Aorta (tissue), 5 donors: ENCODE measurements at regions not wholly inside any gene's neighbourhood (a gene's known extent, or its start where the extent isn't known, plus 50 kb on each side); places are given as distances from the start of the nearest gene placed in this dataset.

Source experiments
- ATAC-seq: fragments of 200-7000 bp; cut with Tn5 transposase; one replicate; pipeline ENCODE4 v1.9.1; 2022; ENCODE audit warnings: moderate library complexity; ENCODE audit not compliant: low FRiP score
- DNase-seq, 2 donors: peaks; one replicate each; pipeline ENCODE4 v3.0.0-alpha.2; 2020
- H3K27ac ChIP-seq, 2 donors: one replicate each; pipeline ENCODE4 v1.5.1; 2013; ENCODE audit warnings: low read length in 2 of 2, mild to moderate bottlenecking in 2 of 2, moderate library complexity in 2 of 2, control low read depth in 1 of 2, inconsistent platforms in 1 of 2, low read depth in 1 of 2
- H3K27me3 ChIP-seq, 2 donors: one replicate each; pipeline ENCODE4 v1.6.1; 2013; ENCODE audit warnings: control low read depth in 1 of 2, low read length in 1 of 2, mild to moderate bottlenecking in 1 of 2, moderate library complexity in 1 of 2; ENCODE audit not compliant: insufficient read depth in 2 of 2, control insufficient read depth in 1 of 2
- H3K36me3 ChIP-seq, 2 donors: one replicate each; pipeline ENCODE4 v1.6.1; 2013; ENCODE audit warnings: control low read depth in 1 of 2, low read length in 1 of 2, mild to moderate bottlenecking in 1 of 2; ENCODE audit not compliant: insufficient read depth in 2 of 2, control insufficient read depth in 1 of 2
- H3K4me1 ChIP-seq, 2 donors: one replicate each; pipeline ENCODE4 v1.6.1; 2013; ENCODE audit warnings: low read length in 2 of 2, control low read depth in 1 of 2, mild to moderate bottlenecking in 1 of 2, moderate library complexity in 1 of 2; ENCODE audit not compliant: insufficient read depth in 2 of 2, control insufficient read depth in 1 of 2
- H3K4me3 ChIP-seq, 2 donors: one replicate each; pipeline ENCODE4 v1.5.1; 2013; ENCODE audit warnings: low read length in 2 of 2, control low read depth in 1 of 2, mild to moderate bottlenecking in 1 of 2
- H3K9me3 ChIP-seq: one replicate; pipeline ENCODE4 v1.6.1; 2013; ENCODE audit warnings: mild to moderate bottlenecking, low read length; ENCODE audit not compliant: control insufficient read depth
- WGBS, 2 donors: extraction: QIAGEN DNeasy Blood & Tissue Kit; methylation state at CpG; one replicate each; pipeline ENCODE4 v1.1.7; 2013; 5-methylcytosine and 5-hydroxymethylcytosine counted together
- intact Hi-C, 2 donors: fragments of 100-400 bp; cut with DNase I; formaldehyde crosslinking; loops; one replicate each; pipeline versions ENCODE4 v1.14.2 to v1.15.0; 2022
- donor health status: healthy with polysubstance abuse.
- donor health status: Bipolar disorder and iron deficiency.
- donor health status: DM: no; HTN: no; CAD: no.
- donor health status: DM: no; HTN: no; CAD: no.
- donor health status: DM: yes; HTN: yes; CAD: no.

DNA sequence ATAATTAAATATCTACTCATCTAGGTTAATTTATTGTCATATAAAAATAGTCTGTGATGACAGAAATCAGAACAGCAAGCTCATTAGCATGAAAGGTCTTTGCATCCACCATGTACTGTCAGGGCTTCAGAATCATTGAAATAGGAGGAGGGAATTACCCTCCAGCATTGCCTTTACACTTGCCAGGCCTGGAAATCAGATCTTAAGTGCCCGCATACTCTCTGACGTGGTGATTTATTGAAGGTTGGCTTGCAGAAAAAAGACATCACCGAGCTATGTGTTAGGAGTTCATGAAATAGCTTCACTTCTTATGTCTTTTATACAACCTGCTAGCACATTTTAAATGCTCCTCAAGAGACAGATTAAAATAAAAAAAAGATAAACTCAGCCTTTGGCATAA is 661.7 kb upstream of the SLITRK1 start:
- H3K4me1 ChIP-seq = no peaks in the 10 kb centered on the region
- ATAC-seq (no peak), DNase-seq (no peak)
- H3K27ac ChIP-seq = no peak overlapping the region
- no peaks in the 10 kb centered on the region for H3K36me3 ChIP-seq
- no peak overlapping the region for H3K4me3 ChIP-seq
- H3K27me3 ChIP-seq = no peaks in the 10 kb centered on the region
- no peaks in the 10 kb centered on the region for H3K9me3 ChIP-seq
- intact Hi-C loops = no loop called here
- WGBS, 2 donors = 84 to 93% methylated on average over 3 of the region's 3 CpGs

DNA sequence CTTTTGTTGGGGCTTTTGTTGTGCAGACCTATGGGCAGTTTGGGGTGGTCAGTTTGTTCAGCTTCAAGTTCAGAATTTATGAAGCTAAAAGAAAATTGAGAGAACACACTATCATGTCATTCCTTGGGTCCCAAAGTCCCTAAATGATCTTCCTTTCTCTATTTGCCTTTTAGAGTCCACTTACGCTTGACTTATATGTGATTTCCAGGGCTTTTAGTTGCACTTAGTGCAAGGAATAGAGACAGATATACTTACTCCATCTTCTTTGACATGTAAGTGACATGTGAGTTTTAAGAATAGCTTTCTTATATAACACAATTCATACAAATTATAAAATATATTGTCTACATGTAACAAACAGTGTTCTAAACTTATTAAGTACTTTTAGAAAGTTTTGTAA is 660.1 kb upstream of the SLITRK1 start:
- WGBS, 2 donors = 56 to 100% methylated on average over 1 of the region's 1 CpG
- DNase-seq = no peak
- intact Hi-C loops = no loop called here

DNA sequence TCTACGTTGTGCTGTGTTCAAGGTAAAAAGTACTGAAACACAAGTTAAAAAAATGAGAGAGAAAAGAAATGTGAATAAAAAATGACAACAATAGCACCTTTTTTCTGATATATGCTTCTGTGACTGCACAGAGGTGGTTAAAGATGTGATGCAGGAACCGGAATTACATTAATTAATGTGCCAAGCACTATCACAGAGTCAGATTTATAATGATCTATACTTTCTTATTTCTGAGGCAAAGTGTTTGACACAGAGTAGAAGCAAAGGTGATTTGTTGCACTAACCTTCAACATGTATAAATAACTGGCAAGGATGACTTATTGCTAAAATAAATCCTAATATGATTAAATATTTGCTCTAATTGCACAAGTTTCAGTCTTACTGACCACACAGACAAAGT is 654.6 kb upstream of the SLITRK1 start:
- no peaks in the 10 kb centered on the region for H3K9me3 ChIP-seq
- no peak overlapping the region for H3K27ac ChIP-seq
- no peaks in the 10 kb centered on the region for H3K27me3 ChIP-seq
- WGBS, 2 donors = 89 to 94% methylated on average over 2 of the region's 2 CpGs
- no peaks in the 10 kb centered on the region for H3K36me3 ChIP-seq
- H3K4me3 ChIP-seq = no peak overlapping the region
- intact Hi-C loops = no loop called here
- no peaks in the 10 kb centered on the region for H3K4me1 ChIP-seq
- DNase-seq (no peak), ATAC-seq (no peak)

More for the DNA sequence above, 660.1 kb upstream of the SLITRK1 start:
- Histone ChIP-seq H3K4me1 (no peaks in the 10 kb centered on the region), H3K36me3 (no peaks in the 10 kb centered on the region), H3K27ac (no peak overlapping the region), H3K27me3 (no peaks in the 10 kb centered on the region), H3K4me3 (no peak overlapping the region), H3K9me3 (no peaks in the 10 kb centered on the region)
- ATAC-seq = no peak

DNA sequence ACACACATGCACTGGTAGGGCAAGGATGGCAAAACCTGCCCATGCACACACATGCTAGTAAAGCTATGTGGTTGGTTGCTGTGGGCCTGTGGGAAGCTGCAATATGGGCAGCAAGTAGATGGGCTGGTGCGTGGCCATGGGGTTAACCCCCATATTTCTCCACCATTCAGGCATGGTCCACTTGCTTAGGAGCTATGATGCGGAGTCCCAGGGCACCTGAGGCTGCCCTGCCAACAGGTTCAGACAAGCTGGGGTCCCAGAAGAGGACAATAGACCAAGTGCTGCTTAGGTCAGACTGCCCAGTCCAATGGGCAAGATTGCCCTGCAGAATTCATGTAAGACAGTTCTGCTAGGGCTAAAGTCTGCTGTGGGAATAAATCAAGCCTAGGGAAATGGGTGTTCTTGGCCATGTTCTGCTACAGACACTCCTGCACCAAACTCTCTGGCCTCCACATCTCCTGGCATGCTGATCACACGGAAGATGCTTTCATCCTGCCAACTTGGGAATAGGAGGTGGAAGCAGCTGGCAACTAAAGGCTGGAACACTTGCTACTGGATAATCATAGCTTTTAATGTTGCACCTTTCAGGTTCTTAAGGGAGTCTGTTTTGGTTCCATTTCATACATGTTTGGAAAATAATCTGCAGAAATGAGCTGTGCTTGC is 646.3 kb upstream of the SLITRK1 start:
- H3K27me3 ChIP-seq = no peaks in the 10 kb centered on the region
- WGBS, 2 donors = 89 to 91% methylated on average over 3 of the region's 3 CpGs
- no peaks in the 10 kb centered on the region for H3K9me3 ChIP-seq
- no peak overlapping the region for H3K27ac ChIP-seq
- DNase-seq (no peak), ATAC-seq (no peak)
- no peaks in the 10 kb centered on the region for H3K36me3 ChIP-seq
- intact Hi-C loops = no loop called here
- H3K4me3 ChIP-seq = no peak overlapping the region
- H3K4me1 ChIP-seq = no peaks in the 10 kb centered on the region

DNA sequence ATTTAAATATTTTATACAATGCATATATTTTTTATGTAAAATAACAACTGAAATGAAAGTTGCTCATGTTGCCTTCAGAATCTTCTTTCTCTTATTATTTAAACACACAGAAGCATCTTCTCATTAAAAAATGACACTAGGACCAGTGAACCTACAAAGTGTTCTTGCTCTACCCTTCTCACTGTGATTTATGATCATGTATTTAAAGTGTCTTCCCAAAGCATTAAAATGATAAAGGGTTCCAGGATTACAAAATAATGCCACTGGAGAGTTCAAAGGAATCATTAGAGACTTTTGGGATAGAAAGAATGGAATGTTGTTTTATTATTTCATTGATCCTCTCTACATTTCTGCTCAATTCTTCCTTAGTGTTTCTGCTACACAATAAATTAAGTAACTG is 643.6 kb upstream of the SLITRK1 start:
- no peaks in the 10 kb centered on the region for H3K9me3 ChIP-seq
- no peaks in the 10 kb centered on the region for H3K27me3 ChIP-seq
- no peak overlapping the region for H3K27ac ChIP-seq
- ATAC-seq (no peak), DNase-seq (no peak)
- H3K4me1 ChIP-seq = no peaks in the 10 kb centered on the region
- intact Hi-C loops = no loop called here
- no peaks in the 10 kb centered on the region for H3K36me3 ChIP-seq
- no peak overlapping the region for H3K4me3 ChIP-seq

DNA sequence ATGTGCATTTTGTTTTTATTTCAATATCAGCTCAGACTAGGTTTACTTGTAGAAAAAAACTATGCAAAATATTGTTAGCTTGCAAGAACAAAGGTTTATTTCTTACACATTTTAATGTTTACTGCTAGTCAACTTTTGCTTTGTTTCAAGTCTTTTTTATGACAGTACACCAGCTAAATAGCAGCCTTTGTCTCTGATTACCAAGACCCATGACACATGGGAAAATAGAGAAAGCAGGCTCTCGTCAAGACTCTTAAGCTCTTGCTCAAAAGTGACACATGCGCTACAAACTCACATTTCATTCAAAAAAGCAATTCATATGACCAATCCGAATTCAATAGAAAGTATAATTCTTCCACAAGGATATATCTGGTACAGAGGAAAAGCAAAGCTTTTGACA is 642.3 kb upstream of the SLITRK1 start:
- Histone ChIP-seq H3K4me1 (no peaks in the 10 kb centered on the region), H3K27me3 (no peaks in the 10 kb centered on the region), H3K36me3 (no peaks in the 10 kb centered on the region), H3K27ac (no peak overlapping the region), H3K4me3 (no peak overlapping the region), H3K9me3 (no peaks in the 10 kb centered on the region)
- WGBS, 2 donors = 74 to 81% methylated on average over 3 of the region's 3 CpGs
- intact Hi-C loops = no loop called here
- ATAC-seq (no peak), DNase-seq (no peak)

DNA sequence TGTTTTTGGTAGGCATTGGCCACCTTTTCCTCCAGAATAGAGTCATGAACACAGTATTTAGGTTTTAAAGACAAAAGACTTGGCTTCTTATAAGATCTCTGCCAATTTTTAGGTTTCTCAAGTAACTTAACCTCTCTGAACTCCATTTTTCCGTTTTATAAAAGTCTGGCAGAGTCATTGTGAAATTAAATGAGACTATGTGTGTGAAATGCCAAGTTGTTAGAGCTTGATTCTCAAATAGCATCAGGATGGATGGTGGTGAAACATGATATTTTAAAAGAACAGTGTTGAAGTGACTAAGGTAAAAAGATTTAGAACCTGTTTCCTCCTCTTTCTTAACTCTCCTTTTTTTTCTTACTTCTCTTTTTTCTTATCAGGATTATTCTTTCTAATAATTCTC is 617.7 kb upstream of the SLITRK1 start:
- no peak for DNase-seq
- intact Hi-C loops = no loop called here
- ATAC-seq = no peak
- Histone ChIP-seq H3K36me3 (no peaks in the 10 kb centered on the region), H3K4me3 (no peak overlapping the region), H3K9me3 (no peaks in the 10 kb centered on the region), H3K27ac (no peak overlapping the region), H3K27me3 (no peaks in the 10 kb centered on the region), H3K4me1 (no peaks in the 10 kb centered on the region)
- 9 to 12% methylated on average over 1 of the region's 1 CpG for WGBS, 2 donors

DNA sequence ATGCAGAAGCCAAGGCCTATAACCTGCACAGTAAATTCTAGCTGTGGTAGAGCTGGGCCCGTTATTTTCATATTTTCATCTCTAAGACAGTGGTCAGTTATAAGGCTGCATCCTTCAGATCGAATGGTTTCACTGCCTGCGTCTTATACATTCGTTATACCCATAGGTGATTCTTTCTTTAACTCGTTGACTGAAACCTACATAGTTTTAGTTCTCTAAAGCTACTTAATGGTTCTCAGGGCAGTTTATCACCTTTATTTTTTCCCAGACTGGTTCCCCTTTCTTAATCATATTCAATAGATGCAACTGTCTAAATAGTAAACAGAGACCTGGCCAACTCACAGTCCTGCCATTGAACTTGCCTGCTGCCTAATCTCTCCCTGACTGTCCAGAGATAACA is 615.3 kb upstream of the SLITRK1 start:
- H3K27ac ChIP-seq = no peak overlapping the region
- 92% methylated on average over 5 of the region's 5 CpGs for WGBS, 2 donors
- no peaks in the 10 kb centered on the region for H3K27me3 ChIP-seq
- no peak overlapping the region for H3K4me3 ChIP-seq
- no peaks in the 10 kb centered on the region for H3K36me3 ChIP-seq
- ATAC-seq (no peak), DNase-seq (no peak)
- intact Hi-C loops = no loop called here
- no peaks in the 10 kb centered on the region for H3K4me1 ChIP-seq
- H3K9me3 ChIP-seq = no peaks in the 10 kb centered on the region

DNA sequence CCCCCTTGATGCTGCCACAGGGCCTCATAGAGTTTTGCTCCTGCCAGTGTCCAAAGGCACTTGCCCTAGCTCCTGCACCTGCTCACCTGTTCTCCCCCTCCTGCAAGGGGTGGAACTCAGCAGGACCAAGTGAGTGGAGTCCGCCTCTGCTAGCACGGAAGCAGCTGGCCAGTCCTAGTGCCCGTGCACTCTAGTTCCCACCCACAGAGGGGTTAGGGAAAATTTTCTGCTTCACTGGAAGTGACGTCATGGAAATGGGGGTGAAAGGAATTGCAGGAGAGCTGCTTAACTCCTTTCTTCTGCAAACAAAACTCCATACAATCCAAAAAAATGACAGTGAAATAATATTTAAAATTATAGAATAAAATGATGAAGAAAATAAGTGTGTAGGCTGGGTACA is 609.7 kb upstream of the SLITRK1 start:
- DNase-seq (no peak), ATAC-seq (no peak)
- Histone ChIP-seq H3K4me3 (no peak overlapping the region), H3K4me1 (no peaks in the 10 kb centered on the region), H3K9me3 (no peaks in the 10 kb centered on the region), H3K27me3 (no peaks in the 10 kb centered on the region), H3K36me3 (no peaks in the 10 kb centered on the region), H3K27ac (no peak overlapping the region)
- WGBS, 2 donors = 84 to 90% methylated on average over 4 of the region's 4 CpGs
- intact Hi-C loops = no loop called here
